Activated CD4-positive, alpha-beta T cell treated with anti-CD3 and anti-CD28 coated beads, Interleukin-2, Interleukin-6, amounts not matched to agents 100 ng/mL and 50 ng/mL, durations not matched to agents 16 hours and 8 hours (primary cell): ENCODE measurements at regions not wholly inside any gene's neighbourhood (a gene's known extent, or its start where the extent isn't known, plus 50 kb on each side); places are given as distances from the start of the nearest gene placed in this dataset.

Experiments used
- DNase-seq: peaks from one replicate; pipeline ENCODE4 v3.0.0-alpha.2; 2020

- DNase-seq: no peak
These were observed 137.0 kb upstream of the HDAC4 start for GRCh38 chr2:239537633-239538356.

DNA sequence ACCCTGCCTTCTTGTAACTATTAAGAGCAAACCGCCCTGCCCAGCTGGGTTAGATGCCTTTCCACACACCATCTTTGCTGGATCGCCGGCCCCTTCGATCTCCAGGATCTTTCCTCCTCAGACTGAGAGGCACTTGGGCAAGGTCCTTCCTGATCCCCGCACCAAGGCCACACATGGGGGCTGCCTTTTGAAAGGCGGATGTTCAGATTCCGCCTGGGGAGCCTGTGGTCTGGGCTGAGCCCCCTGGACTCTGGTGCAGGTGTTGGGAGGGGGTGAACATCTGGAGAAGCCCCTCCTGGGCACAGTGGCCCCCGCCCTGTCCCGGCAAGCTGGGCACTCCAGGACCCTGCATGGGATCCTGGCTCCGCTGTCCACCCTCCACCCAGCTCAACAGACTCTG, 135.4 kb upstream of the HDAC4 start:
- no peak for DNase-seq

DNA sequence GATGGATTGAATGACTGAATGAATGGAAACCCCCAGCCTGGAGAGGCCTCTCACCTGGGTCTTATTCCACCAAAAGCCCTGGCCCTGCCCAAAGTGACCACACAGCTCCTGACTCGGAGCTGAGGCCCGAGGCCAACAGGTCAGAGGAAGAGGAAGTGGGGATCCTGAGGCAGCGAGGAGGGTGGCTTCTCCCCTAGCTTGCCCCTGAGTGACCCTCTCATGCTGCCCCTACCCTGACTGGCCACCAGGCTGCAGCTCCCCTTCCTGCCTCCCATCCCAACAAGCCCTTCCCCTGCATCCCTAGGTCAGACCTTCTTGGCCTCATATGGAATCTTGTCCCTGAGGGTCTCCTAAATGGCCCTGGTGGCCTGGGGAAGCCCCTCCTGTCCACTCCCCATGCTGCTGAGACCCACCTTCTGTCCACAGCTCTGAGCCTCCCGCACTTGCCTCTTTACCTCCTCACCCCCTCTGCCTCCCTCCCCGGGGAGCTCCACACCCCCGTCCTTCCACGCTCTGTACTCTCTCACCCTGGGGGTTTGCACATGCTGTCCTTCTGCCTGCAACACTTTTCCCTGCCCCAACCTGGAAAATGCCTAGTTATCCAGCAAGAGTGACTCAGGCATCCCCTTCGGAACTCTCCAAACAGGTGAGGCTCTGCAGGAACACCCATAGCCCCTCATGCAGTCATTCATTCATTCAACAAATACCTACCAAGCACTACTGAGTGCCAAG, 134.8 kb upstream of the HDAC4 start:
- no peak for DNase-seq

DNA sequence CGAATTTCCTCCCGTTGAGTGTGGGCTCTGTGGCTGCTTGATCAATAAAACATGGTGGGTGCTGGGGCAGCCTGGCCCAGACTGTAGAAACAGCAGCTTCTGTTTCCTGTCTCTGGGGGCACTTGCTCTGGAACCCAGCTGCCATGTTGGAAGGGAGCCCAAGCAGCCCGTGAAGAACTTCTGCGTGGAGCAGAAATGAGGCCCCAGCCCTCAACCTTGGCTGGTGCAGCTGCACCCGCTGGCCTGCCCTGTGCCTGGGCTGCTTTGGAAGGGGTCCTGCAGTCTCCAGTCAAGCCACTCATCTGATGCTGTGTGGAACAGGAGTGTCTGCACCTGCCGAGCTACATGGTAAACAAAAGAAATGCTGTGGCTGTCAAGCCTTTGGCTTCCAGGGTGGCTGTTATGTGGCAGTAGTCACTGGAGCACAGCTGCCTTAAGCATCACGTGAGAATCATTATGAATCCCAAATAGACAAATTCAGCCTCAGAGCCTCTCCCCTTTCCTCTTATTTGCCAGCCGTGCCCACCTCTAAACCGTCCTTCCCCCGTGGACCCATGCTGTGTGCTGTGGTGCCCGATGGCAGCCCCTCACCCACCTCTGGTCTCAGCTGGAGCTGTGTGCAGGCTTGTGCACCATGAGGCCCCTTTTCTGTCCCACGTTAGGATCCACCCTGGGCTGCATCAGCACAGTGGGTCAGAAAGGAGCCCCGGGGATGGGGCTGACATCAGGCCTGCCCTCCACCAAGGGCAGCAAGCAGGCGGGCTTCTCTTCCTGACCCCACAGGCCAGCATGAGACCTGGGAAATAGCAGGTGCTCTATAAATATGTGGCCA, 134.0 kb upstream of the HDAC4 start:
- DNase-seq: no peak

DNA sequence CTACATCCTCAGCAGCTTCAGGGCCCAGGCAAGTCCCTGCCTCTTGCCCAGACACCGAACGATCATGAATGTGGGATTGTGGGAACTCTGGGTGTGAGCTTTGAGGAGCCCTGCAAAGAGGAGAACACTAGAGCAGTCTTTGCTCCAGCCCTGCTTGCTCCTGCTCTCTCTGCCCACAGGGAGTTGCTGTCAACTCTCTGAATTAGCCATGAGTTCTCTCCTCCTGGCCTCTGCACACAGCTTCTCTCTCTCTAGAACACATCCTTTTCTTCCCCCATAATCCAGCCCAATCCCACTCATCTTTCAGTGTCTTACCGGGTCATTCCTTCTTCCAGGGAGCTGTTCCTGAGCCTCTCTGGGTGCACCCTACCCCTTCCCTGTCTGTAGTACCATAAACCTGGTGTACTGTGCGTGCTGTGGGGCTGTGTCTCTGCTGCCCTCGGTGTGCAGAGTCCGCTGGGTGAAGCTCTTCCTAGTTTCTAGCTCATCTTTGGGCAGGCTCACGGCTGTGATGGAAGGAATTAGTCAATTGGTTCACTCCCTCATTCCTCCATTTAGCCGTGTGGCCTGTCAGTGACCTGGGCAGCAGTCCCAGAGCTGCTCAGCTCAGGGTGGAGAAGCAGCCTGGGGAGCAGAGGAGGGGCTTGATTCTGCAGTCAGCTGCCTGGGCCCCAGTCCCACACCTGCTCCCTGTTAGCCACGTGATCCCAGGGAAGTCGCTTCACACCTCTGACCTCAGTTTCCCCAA, 132.9 kb upstream of the HDAC4 start:
- no peak for DNase-seq

DNA sequence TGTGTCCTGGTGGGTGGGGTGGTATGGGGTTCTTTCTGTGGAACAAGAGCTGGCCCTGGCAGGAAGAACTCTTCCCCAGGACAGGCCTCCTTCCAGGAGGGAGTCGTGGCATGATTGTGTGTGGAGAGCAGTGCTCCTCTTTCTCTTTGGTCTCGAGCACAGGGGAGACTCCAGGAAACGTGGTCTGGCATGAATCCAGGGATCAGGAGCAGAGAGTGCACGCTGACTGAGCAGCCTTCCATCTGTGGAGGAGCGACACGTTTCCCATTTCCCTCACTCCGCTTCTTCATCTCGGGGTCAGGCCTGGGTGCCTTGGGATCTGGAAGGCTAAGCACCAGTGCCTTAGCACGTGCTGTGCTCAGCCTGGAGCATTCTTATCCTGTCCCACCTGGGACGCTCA, 132.0 kb upstream of the HDAC4 start:
- no peak for DNase-seq

GRCh38 chr2:239532250-239532649, 131.4 kb upstream of the HDAC4 start:
- no peak for DNase-seq

GRCh38 chr2:239531456-239532241, 130.8 kb upstream of the HDAC4 start:
- no peak for DNase-seq

DNA sequence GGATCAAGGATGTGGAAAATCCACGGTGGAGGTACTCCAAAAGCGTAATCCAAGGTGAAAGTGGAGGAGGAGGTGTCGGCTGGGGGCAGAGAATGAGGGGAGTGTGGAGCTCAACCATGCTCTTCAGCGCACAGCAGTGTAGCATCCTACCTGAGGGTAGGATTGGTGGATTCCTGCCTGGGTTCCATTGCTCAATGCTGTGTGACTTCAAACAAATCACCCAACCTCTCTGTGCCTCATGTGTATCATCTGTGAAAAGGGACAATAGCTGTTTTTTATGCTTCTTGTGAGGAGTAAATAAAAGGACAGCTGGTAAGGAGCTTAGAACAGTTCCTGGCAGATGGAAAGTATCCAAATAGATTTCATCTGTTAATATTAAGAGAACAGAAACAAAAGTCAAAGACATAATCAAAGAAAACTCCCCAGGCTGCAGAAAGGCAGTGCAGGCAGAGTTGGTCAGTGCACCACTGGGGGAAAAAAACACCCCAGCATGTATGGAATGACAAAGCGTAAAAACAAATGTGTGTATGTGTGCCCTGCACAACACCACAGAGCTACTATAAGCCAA, 130.0 kb upstream of the HDAC4 start:
- DNase-seq: no peak

DNA sequence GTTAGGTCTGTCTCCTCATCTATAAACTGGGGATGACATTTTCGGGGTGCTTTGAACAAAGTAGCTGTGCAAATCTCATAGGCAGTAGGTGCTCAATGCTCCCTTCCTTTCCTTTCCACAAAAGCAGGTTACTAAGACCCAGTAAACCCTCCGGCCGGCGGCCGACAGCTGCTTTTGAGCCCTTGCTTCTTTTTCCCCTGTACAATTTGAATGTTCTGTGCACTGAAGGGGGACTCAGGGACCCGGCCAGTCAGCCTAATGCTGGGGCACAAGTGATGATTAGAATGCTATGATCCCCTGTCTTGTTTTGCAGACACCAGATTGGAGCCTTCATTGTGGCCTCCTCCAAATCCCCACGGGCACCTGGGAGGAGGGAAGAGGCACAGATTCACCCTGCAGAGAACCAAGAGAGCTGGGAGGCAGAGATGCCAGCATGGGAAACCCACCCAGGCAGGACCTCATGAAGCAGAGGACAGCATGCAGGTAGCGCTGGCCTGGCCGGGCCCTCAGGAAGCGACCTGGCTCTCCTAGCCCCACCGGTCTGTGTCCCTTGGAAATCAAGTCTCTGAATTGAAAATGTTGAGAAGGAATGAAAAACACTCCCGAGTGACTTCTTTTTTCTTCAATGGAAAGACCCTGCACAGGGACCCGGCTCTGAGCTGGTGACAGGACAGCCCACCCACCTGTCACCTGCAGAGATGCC, 128.6 kb upstream of the HDAC4 start:
- DNase-seq: no peak

DNA sequence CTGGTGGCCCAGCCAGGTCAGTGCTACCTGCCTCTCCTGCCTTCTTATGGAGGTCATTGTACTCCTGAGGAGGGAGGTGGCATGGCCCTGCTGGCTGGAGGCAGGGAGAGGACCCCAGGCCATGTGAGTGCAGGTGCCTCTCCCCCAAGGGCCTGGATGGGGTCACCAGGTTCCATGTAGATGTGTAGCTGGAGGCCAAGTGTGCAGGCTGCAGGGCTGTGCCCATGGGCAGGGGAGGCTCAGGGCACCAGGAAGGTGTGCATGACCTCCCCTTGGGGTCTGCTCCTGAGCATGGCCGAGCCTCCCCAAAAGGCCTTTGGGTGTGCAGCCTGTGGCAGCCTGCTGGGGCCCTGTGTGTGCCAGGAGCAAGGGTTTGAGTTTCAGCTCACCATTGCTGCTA, 128.1 kb upstream of the HDAC4 start:
- DNase-seq: no peak

GRCh38 chr2:239528146-239528545, 127.3 kb upstream of the HDAC4 start:
- DNase-seq: no peak

- no peak for DNase-seq
These were observed 126.0 kb upstream of the HDAC4 start for GRCh38 chr2:239526666-239527415.

- DNase-seq: no peak
These were observed 125.2 kb upstream of the HDAC4 start for GRCh38 chr2:239526038-239526437.

DNA sequence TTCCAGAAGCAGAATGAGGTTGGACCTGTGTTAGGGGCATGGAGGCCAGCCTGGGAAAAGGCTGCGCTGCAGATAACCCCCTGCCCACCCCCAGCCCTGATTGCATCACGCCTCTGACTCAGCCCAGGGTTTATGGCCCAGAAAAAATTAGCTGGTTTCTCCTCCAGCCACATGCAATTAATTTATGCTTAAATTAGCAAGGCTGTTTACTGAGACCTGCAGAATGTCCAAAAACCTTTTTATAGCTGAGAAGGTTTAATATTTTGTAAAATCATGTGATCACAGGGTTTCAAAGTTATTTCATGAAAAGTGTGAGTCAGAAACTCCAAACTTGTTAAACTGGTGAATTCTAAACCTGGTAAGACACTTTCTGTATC, 123.1 kb upstream of the HDAC4 start:
- DNase-seq: no peak

DNA sequence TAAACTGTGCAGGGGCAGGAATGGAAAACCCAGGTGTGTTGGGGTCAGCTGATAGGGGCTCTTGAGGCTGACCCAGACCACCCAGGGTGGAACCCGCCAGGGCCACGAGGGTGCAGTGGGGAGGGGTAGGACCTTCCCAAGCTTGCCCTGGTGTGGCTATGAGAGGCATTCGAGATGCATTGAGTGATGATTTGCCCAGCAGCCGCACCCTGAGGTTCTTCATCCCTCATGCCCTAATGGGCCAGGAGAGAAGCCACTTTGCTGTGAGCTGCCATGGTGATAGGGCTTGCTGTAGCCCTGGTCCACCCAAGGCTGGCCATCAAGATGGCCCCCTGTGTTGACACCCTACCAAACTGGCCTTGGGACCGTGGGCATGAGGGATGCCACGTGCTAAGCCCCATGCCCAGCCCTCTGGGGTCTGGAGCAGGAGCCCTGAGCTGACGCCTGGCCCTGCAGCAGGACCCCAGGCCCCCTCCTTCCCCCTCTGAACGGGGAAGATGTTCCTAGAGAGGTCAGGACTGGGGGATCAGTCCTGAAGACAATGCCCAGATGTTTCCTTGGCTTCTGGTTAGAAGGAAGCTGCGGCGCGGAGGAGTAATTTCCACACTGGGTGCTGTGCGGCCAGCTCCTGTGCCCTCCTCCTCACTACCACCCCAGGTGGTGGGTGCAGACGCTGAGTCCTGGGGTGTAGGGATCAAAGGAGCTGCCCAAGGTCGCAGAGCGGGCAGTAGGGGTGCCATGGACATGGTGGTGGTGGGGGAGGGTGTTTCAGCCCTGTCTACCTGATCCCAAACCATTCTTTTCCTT, 122.5 kb upstream of the HDAC4 start:
- DNase-seq: no peak

GRCh38 chr2:239522740-239523119, 121.9 kb upstream of the HDAC4 start:
- no peak for DNase-seq

DNA sequence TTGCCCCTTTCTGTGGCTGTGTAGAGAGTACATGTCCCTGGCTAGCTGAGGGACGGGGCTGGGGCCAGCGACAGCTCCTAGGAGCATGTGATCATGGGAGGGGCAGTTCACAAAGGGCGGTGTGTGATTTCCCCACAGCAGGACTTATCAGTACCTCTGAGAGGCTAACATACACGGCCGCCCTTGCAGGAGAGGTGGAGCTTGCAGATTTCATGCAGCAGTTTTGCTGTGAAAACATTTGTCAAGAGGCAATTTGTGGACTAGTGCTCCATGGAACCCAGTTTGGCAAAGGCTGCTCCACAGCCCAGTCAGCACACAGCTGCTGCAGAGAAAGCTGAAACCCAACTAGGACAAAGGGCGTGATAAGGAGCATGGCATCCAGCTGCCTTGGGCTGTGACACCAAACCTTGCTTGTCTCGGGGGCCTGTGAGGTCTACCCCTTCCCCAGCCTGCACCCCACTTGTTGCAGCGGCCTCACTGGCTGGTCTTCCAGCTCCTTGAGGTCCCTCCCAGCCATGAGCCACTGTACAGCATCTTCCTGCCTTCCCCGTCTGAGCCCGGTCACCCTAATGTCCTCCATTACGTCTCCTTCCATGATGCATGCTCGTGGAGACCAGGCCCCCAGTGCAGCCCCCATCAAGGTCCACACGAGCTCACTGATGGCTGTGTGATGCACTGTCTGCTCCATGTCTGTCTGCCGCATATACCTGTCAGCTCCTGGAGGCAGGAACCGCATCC, 121.4 kb upstream of the HDAC4 start:
- DNase-seq: no peak

- DNase-seq: no peak
These were observed 120.6 kb upstream of the HDAC4 start for GRCh38 chr2:239521518-239521815.
